ENCODE measurements at regions not wholly inside any gene's neighbourhood (a gene's known extent, or its start where the extent isn't known, plus 50 kb on each side); places are given as distances from the start of the nearest gene placed in this dataset.

DNA sequence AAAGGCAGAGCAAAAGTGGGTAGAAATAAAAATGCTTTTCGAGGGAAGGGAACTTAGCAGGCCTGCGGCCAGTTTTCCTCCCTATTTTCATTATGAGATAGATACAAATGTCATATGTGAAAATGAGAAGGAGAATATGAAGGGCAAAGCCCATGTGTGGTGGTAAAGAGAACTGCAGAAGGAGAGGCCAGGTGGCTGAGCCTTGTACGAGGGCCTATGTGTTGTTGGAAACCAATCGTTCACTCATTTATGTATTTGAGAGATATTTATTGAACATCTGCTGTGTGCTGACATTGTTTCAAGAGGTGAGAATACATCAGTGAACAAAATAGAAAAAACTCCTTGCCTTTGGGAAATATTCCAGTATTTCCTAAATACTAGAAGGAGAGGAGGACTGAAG is 147.7 kb downstream of the SH3BGRL2 start:
- no peak overlapping the region for H3K27ac ChIP-seq (replicated peaks)
- H3K4me3 ChIP-seq (replicated peaks; ENCODE audit: insufficient read depth, low read length) = no peak overlapping the region
- no peak for TF ChIP-seq POLR2AphosphoS5 (IDR thresholded peaks at IDR 0.05; ENCODE audit: low read depth)
- no peak for TF ChIP-seq SPI1 (IDR thresholded peaks at IDR 0.05; ENCODE audit: borderline replicate concordance, low read depth)
- H3K27me3 ChIP-seq (ENCODE audit: insufficient read depth, poor library complexity, severe bottlenecking) = no peaks in the 10 kb centered on the region
- DNase-seq (ENCODE audit: low read depth in 1 of 2, low spot score in 1 of 2) = no peak

DNA sequence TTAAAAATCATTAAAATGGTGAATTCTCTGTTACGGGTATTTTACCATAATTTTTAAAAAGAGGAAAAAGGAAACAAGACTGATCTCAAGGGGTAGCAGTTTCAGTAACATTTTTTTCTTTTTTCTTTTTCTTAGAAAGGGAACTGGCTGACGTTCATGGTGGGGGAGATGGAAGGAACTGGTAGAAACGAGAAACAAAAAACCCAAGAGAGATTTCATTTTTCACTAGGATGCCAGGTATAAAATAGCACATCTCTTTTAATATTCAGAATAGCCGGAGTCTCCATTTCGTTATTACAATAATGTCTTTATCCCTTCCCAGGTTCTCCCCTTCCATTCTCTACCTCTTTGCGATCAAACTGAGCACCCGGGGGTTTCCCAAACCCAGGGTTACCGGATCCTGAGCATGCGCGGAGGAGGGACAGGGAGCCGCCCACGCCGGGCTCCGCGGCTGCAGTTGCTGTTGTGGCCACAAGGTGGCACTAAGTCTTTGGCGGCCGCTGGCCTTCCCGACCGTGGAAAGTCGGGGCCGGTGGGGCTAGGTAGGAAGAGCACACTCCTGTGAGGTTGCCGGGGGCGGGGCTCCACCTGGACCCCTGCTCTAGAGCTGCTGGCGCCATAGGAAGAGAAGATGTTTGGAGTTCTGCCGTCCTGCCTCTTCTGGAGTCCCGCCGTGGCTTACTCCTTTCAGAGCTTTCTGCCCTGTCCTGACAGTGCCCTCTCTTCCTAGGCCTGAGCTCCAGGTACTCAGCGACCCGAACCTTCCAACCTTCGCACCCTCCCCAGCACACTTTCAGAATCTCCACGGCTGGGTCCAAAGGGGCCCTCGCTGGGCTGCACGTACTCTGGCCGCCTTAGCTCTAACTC is 146.8 kb downstream of the SH3BGRL2 start:
- peak; percentile 88 for TF ChIP-seq CTCF (IDR thresholded peaks at IDR 0.05; ENCODE audit: insufficient read depth, low read length)
- TF ChIP-seq SPI1 (IDR thresholded peaks at IDR 0.05; ENCODE audit: borderline replicate concordance, low read depth) = 0 out of 2 replicates have a peak, but pooled peaks have one; percentile 13
- no peak for TF ChIP-seq GABPA (IDR thresholded peaks at IDR 0.05; ENCODE audit: low read depth)
- no peak for TF ChIP-seq REST (IDR thresholded peaks at IDR 0.05; ENCODE audit: insufficient replicate concordance, low read depth)
- TF ChIP-seq POLR2AphosphoS5 (IDR thresholded peaks at IDR 0.05; ENCODE audit: low read depth) = no peak
- Histone ChIP-seq H3K4me3 (replicated peaks; ENCODE audit: insufficient read depth, low read length) (peak overlapping the region; percentile 30), H3K27me3 (ENCODE audit: insufficient read depth, poor library complexity, severe bottlenecking) (no peaks in the 10 kb centered on the region), H3K27ac (replicated peaks) (no peak overlapping the region)
- DNase-seq (ENCODE audit: low read depth in 1 of 2, low spot score in 1 of 2) = peak; percentile 28 to 64

GRCh38 chr6:79776076-79776475 is 144.9 kb downstream of the SH3BGRL2 start:
- Histone ChIP-seq H3K4me3 (replicated peaks; ENCODE audit: insufficient read depth, low read length) (no peak overlapping the region), H3K27ac (replicated peaks) (no peak overlapping the region), H3K27me3 (ENCODE audit: insufficient read depth, poor library complexity, severe bottlenecking) (no peaks in the 10 kb centered on the region)
- DNase-seq (ENCODE audit: low read depth in 1 of 2, low spot score in 1 of 2) = no peak
- TF ChIP-seq POLR2AphosphoS5 (IDR thresholded peaks at IDR 0.05; ENCODE audit: low read depth) (no peak), REST (IDR thresholded peaks at IDR 0.05; ENCODE audit: insufficient replicate concordance, low read depth) (no peak), CTCF (IDR thresholded peaks at IDR 0.05; ENCODE audit: insufficient read depth, low read length) (no peak), GABPA (IDR thresholded peaks at IDR 0.05; ENCODE audit: low read depth) (no peak), SPI1 (IDR thresholded peaks at IDR 0.05; ENCODE audit: borderline replicate concordance, low read depth) (no peak)

GRCh38 chr6:79775222-79775621 is 144.1 kb downstream of the SH3BGRL2 start:
- Histone ChIP-seq H3K4me3 (replicated peaks; ENCODE audit: insufficient read depth, low read length) (no peak overlapping the region), H3K27me3 (ENCODE audit: insufficient read depth, poor library complexity, severe bottlenecking) (no peaks in the 10 kb centered on the region), H3K27ac (replicated peaks) (no peak overlapping the region)
- DNase-seq (ENCODE audit: low read depth in 1 of 2, low spot score in 1 of 2) = no peak
- TF ChIP-seq POLR2AphosphoS5 (IDR thresholded peaks at IDR 0.05; ENCODE audit: low read depth) (no peak), GABPA (IDR thresholded peaks at IDR 0.05; ENCODE audit: low read depth) (no peak), REST (IDR thresholded peaks at IDR 0.05; ENCODE audit: insufficient replicate concordance, low read depth) (no peak), CTCF (IDR thresholded peaks at IDR 0.05; ENCODE audit: insufficient read depth, low read length) (no peak), SPI1 (IDR thresholded peaks at IDR 0.05; ENCODE audit: borderline replicate concordance, low read depth) (no peak)

Measured in HL-60 (cell line).